ENCODE measurements at regions not wholly inside any gene's neighbourhood (a gene's known extent, or its start where the extent isn't known, plus 50 kb on each side); places are given as distances from the start of the nearest gene placed in this dataset.
A peak's percentile ranks its signal among the peaks of the same experiment; 100 is the strongest.
"Not testable (repeated sequence)": the region's sequence is repeated elsewhere in the genome, so short reads cannot be mapped to it uniquely, and the experiment has no call there.

DNA sequence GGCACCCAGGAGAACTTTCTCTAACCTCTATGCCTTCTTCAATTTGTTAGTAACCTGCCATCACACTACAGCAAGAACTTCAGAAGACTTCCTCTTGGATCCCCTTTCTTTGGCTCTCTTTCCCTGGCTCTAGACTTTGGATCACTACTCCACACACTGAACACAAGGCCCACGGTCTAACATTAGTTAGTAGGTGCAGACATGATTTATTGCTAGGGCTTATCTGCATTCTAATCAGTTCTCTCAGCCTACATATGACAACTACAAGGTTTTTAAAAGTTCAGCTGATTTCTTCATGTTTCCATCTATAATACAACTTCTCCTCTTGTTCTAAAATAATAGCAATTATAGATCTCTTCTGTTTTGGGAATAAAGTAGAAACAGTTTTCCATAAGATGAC, 209.1 kb upstream of the ANXA10 start:
- Histone ChIP-seq H3K9ac (ENCODE audit: low read length) (no peak overlapping the region), H3K4me1 (ENCODE audit: control insufficient read depth, insufficient read depth, low read length) (no peaks in the 10 kb centered on the region), H3K27ac (ENCODE audit: low read depth, low read length) (no peak overlapping the region), H3K9me3 (ENCODE audit: control insufficient read depth, insufficient read depth, low read depth, low read length) (peaks cover 10% of the 10 kb centered on the region), H3K36me3 (ENCODE audit: control insufficient read depth, insufficient read depth, low read length) (no peaks in the 10 kb centered on the region), H3K27me3 (ENCODE audit: control insufficient read depth, insufficient read depth, low read length) (no peaks in the 10 kb centered on the region), H3K4me3 (ENCODE audit: low read depth, low read length) (no peak overlapping the region)

DNA sequence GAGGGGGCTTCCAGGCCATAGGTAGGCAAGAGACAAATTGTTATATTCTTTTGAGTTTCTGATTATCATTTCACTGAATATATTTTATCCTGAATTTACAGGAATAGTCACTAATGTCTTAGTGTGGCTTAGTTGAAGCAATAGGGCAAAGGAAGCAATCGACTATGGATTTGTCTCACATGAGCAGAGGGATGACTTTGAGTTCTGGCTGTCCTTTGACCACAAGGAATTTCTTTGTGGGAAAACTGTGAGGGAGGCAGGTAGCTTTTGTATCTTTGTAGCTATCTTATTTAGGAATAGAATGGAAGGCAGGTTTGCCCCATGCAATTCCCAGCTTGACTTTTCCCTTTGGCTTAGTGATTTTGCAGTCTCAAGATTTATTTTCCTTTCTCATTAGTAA, 207.3 kb upstream of the ANXA10 start:
- no peaks in the 10 kb centered on the region for H3K36me3 ChIP-seq (ENCODE audit: control insufficient read depth, insufficient read depth, low read length)
- H3K4me1 ChIP-seq (ENCODE audit: control insufficient read depth, insufficient read depth, low read length), result no peaks in the 10 kb centered on the region
- no peak overlapping the region for H3K27ac ChIP-seq (ENCODE audit: low read depth, low read length)
- H3K27me3 ChIP-seq (ENCODE audit: control insufficient read depth, insufficient read depth, low read length), result no peaks in the 10 kb centered on the region
- H3K9ac ChIP-seq (ENCODE audit: low read length), result no peak overlapping the region
- H3K9me3 ChIP-seq (ENCODE audit: control insufficient read depth, insufficient read depth, low read depth, low read length), result peaks cover 10% of the 10 kb centered on the region
- H3K4me3 ChIP-seq (ENCODE audit: low read depth, low read length), result no peak overlapping the region

DNA sequence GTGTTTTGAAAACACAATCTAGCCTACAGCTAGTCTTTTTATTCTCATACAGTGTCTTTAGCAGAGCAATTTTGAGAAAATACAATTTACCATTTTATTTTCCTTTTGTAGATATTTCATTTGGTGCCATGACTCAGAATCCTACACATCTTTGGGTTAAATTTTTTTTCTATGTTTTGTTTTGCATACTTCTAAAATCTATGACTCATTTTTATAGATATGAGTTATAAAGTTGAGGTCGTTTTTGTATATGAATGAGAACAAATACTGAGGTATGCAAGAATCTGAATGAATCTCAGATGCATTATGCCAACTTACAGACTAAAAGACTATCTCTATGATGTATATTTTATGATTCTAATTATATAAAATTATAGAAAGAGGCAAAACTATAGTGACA, 206.5 kb upstream of the ANXA10 start:
- H3K9ac ChIP-seq (ENCODE audit: low read length), result no peak overlapping the region
- no peak overlapping the region for H3K4me3 ChIP-seq (ENCODE audit: low read depth, low read length)
- no peaks in the 10 kb centered on the region for H3K27me3 ChIP-seq (ENCODE audit: control insufficient read depth, insufficient read depth, low read length)
- peaks cover 10% of the 10 kb centered on the region for H3K9me3 ChIP-seq (ENCODE audit: control insufficient read depth, insufficient read depth, low read depth, low read length)
- no peaks in the 10 kb centered on the region for H3K4me1 ChIP-seq (ENCODE audit: control insufficient read depth, insufficient read depth, low read length)
- no peaks in the 10 kb centered on the region for H3K36me3 ChIP-seq (ENCODE audit: control insufficient read depth, insufficient read depth, low read length)
- no peak overlapping the region for H3K27ac ChIP-seq (ENCODE audit: low read depth, low read length)

DNA sequence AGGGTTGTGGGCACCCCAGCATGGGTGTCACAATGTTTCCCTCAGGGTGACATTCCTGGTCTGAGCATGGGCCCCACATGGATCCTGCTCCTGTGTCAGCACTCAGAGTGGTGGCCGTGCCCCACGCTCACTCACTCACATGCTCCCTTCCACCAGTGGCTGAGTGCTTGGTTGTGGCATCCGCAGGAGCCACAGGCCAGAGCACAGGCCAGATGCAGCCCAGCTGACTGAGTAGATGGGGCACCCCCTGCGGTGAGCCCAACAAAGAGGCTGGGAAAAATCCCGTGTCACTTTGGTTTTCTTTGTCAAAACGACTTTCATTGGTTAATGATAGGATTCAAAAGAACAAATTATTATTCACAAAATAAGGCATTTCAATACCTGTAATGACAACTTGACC, 204.6 kb upstream of the ANXA10 start:
- Histone ChIP-seq H3K36me3 (ENCODE audit: control insufficient read depth, insufficient read depth, low read length) (no peaks in the 10 kb centered on the region), H3K4me3 (ENCODE audit: low read depth, low read length) (no peak overlapping the region)

DNA sequence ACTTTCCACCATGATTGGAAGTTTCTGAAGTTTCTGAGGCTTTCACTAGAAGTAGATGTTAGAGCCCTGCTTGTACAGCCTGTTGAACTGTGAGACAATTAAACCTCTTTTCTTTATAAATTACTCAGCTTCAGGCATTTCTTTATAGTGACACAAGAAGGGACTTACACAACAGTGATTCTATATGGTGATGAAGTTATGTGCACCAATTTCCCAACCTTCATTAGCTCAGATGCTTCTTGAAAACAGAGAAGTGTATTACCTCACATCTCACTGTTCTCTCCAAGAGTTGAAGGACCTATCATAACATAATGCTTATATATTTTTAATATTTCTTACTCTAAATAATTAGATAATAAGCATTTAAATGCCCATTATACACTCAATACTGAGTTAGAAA, 202.1 kb upstream of the ANXA10 start:
- Histone ChIP-seq H3K27me3 (ENCODE audit: control insufficient read depth, insufficient read depth, low read length) (no peaks in the 10 kb centered on the region), H3K9ac (ENCODE audit: low read length) (no peak overlapping the region), H3K4me1 (ENCODE audit: control insufficient read depth, insufficient read depth, low read length) (no peaks in the 10 kb centered on the region), H3K36me3 (ENCODE audit: control insufficient read depth, insufficient read depth, low read length) (no peaks in the 10 kb centered on the region), H3K9me3 (ENCODE audit: control insufficient read depth, insufficient read depth, low read depth, low read length) (peaks cover 10% of the 10 kb centered on the region), H3K4me3 (ENCODE audit: low read depth, low read length) (no peak overlapping the region), H3K27ac (ENCODE audit: low read depth, low read length) (no peak overlapping the region)

More for the DNA sequence above, 204.6 kb upstream of the ANXA10 start:
- Histone ChIP-seq H3K9ac (ENCODE audit: low read length) (no peak overlapping the region), H3K27me3 (ENCODE audit: control insufficient read depth, insufficient read depth, low read length) (no peaks in the 10 kb centered on the region), H3K27ac (ENCODE audit: low read depth, low read length) (no peak overlapping the region), H3K4me1 (ENCODE audit: control insufficient read depth, insufficient read depth, low read length) (no peaks in the 10 kb centered on the region), H3K9me3 (ENCODE audit: control insufficient read depth, insufficient read depth, low read depth, low read length) (peaks cover 10% of the 10 kb centered on the region)

DNA sequence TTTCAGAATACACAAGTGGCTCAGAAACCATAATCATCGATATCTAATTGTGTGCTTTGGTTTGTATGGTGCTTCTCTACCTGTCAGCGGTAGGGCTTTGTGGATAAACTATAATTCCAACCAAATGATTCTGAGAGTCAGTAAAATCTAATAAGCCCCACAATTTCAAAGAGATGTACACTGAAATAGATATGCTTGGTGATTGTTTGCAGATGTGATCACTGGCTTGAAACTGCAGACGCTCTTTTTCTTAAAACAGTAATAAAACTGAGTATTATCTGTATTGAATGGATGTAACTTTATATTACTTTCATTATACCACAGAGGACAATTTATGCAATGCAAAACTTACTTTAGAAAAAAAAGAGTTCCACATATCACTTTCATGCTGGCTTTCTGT, 198.8 kb upstream of the ANXA10 start:
- no peak overlapping the region for H3K27ac ChIP-seq (ENCODE audit: low read depth, low read length)
- no peaks in the 10 kb centered on the region for H3K9me3 ChIP-seq (ENCODE audit: control insufficient read depth, insufficient read depth, low read depth, low read length)
- H3K27me3 ChIP-seq (ENCODE audit: control insufficient read depth, insufficient read depth, low read length), result no peaks in the 10 kb centered on the region
- no peak overlapping the region for H3K4me3 ChIP-seq (ENCODE audit: low read depth, low read length)
- H3K4me1 ChIP-seq (ENCODE audit: control insufficient read depth, insufficient read depth, low read length), result peaks cover 11% of the 10 kb centered on the region
- no peak overlapping the region for H3K9ac ChIP-seq (ENCODE audit: low read length)
- H3K36me3 ChIP-seq (ENCODE audit: control insufficient read depth, insufficient read depth, low read length), result no peaks in the 10 kb centered on the region

DNA sequence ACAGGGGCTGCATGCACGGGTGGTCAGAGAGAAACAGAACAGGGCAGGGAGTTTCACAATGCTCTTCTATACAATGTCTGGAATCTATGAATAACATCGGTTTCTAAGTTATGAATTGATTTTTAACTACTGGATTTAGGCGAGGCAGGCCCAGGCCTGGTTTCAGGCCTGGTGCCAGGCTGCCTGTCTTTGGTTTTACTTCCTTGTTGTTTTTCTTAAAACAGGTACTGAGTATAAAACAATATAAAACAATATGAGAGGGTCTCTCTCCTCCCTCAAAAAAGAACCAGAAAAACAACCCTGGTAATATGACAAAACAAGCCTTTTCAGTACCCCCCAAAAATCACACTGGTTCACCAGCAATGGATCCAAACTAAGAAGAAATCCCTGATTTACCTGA, 196.1 kb upstream of the ANXA10 start:
- H3K4me1 ChIP-seq (ENCODE audit: control insufficient read depth, insufficient read depth, low read length), result peaks cover 11% of the 10 kb centered on the region
- peak overlapping the region; percentile 86 for H3K27ac ChIP-seq (ENCODE audit: low read depth, low read length)
- not testable (repeated sequence) for H3K36me3 ChIP-seq (ENCODE audit: control insufficient read depth, insufficient read depth, low read length); H3K27me3 ChIP-seq (ENCODE audit: control insufficient read depth, insufficient read depth, low read length); H3K9ac ChIP-seq (ENCODE audit: low read length); H3K9me3 ChIP-seq (ENCODE audit: control insufficient read depth, insufficient read depth, low read depth, low read length); H3K4me3 ChIP-seq (ENCODE audit: low read depth, low read length)

DNA sequence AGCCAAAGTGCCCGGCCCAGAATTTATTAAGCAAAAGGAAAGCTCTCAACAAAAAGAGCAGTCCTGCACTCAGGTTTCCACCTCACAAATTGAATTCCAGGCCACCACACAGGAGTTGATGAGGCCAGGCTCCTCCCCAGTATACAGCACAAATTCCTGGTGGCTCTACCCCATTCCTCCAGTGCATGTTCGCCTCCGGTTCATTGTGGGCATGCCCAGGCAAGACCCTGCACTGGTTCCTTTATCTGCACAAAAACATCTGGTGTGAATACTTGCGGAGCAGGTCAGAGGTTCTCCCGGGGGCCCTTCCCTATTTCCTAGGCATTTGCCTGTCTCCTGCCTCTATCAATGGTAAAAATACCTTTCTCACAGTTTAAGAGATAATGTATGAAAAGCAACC, 195.2 kb upstream of the ANXA10 start:
- Histone ChIP-seq H3K9ac (ENCODE audit: low read length) (peak overlapping the region; percentile 33), H3K4me3 (ENCODE audit: low read depth, low read length) (no peak overlapping the region), H3K9me3 (ENCODE audit: control insufficient read depth, insufficient read depth, low read depth, low read length) (no peaks in the 10 kb centered on the region), H3K27ac (ENCODE audit: low read depth, low read length) (peak overlapping the region; percentile 86), H3K27me3 (ENCODE audit: control insufficient read depth, insufficient read depth, low read length) (no peaks in the 10 kb centered on the region), H3K4me1 (ENCODE audit: control insufficient read depth, insufficient read depth, low read length) (peaks cover 11% of the 10 kb centered on the region), H3K36me3 (ENCODE audit: control insufficient read depth, insufficient read depth, low read length) (no peaks in the 10 kb centered on the region)

DNA sequence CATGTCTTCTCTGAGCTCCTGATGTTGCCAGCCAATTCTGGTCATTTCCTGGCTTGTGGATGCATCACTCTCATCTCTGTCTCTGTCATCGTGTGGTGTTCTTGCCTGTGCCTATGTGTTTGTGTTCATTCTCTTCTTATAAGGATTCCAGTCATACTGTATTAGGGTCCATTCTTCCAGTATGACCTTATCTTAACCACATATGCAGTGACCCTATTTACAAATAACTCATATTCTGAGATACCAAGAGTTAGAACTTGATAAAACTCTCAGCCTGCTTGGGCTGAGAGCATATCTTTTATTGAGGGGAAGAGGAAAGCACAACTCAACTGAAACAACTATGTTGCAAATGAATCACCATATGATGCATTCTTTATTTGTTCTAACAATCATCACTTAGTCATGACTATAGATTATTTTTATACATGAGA, 189.0 kb upstream of the ANXA10 start:
- no peak overlapping the region for H3K27ac ChIP-seq (ENCODE audit: low read depth, low read length)
- no peaks in the 10 kb centered on the region for H3K27me3 ChIP-seq (ENCODE audit: control insufficient read depth, insufficient read depth, low read length)

DNA sequence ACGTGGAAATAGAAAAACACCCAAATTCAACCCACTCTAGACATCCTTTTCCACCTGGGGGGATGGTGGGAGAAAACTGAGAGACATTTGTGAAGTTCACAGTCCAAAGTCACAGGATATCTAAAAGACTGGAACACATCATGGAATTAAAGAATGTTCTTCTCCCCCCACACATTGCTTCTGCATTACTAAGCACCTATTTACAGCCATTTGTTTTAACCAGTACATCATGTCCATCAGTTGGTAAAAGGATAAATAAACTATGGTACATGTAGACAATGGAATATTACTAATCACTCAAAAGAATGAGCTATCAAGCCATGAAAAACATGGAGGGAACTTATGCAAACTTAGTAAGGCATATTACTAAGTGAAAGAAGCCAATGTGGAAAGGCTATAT, 185.5 kb upstream of the ANXA10 start:
- Histone ChIP-seq H3K4me3 (ENCODE audit: low read depth, low read length) (no peak overlapping the region), H3K9me3 (ENCODE audit: control insufficient read depth, insufficient read depth, low read depth, low read length) (peaks cover 6% of the 10 kb centered on the region; the same call in 1 of the 2 replicates), H3K36me3 (ENCODE audit: control insufficient read depth, insufficient read depth, low read length) (no peaks in the 10 kb centered on the region), H3K9ac (ENCODE audit: low read length) (no peak overlapping the region), H3K27me3 (ENCODE audit: control insufficient read depth, insufficient read depth, low read length) (no peaks in the 10 kb centered on the region), H3K27ac (ENCODE audit: low read depth, low read length) (no peak overlapping the region), H3K4me1 (ENCODE audit: control insufficient read depth, insufficient read depth, low read length) (peaks cover 5% of the 10 kb centered on the region; the same call in 1 of the 2 replicates)

More for the DNA sequence above, 189.0 kb upstream of the ANXA10 start:
- Histone ChIP-seq H3K4me3 (ENCODE audit: low read depth, low read length) (no peak overlapping the region), H3K9ac (ENCODE audit: low read length) (no peak overlapping the region), H3K9me3 (ENCODE audit: control insufficient read depth, insufficient read depth, low read depth, low read length) (peaks cover 6% of the 10 kb centered on the region; the same call in 1 of the 2 replicates), H3K36me3 (ENCODE audit: control insufficient read depth, insufficient read depth, low read length) (no peaks in the 10 kb centered on the region), H3K4me1 (ENCODE audit: control insufficient read depth, insufficient read depth, low read length) (peaks cover 3% of the 10 kb centered on the region; the same call in 1 of the 2 replicates)

DNA sequence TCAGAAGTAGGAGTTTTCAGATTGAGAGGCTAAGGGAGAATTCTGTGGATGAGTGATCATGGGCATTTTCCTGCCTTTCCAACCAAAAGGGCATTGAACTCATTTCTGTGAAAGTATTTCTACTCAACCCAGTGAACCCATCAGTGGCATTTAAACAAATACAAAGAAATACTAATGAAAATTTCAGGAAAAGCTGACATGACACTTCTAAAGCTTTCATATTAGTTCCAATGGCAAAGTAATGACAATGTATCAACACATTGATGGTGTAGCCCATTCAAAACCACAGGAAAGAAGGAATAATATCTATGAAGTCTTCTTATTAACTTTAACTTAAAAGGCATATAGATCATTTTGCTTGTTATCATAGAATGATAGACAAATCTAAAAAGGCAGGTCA, 183.5 kb upstream of the ANXA10 start:
- Histone ChIP-seq H3K4me3 (ENCODE audit: low read depth, low read length) (no peak overlapping the region), H3K27me3 (ENCODE audit: control insufficient read depth, insufficient read depth, low read length) (no peaks in the 10 kb centered on the region), H3K9ac (ENCODE audit: low read length) (no peak overlapping the region), H3K9me3 (ENCODE audit: control insufficient read depth, insufficient read depth, low read depth, low read length) (peaks cover 6% of the 10 kb centered on the region; the same call in 1 of the 2 replicates), H3K4me1 (ENCODE audit: control insufficient read depth, insufficient read depth, low read length) (peaks cover 5% of the 10 kb centered on the region; the same call in 1 of the 2 replicates), H3K36me3 (ENCODE audit: control insufficient read depth, insufficient read depth, low read length) (no peaks in the 10 kb centered on the region), H3K27ac (ENCODE audit: low read depth, low read length) (no peak overlapping the region)

DNA sequence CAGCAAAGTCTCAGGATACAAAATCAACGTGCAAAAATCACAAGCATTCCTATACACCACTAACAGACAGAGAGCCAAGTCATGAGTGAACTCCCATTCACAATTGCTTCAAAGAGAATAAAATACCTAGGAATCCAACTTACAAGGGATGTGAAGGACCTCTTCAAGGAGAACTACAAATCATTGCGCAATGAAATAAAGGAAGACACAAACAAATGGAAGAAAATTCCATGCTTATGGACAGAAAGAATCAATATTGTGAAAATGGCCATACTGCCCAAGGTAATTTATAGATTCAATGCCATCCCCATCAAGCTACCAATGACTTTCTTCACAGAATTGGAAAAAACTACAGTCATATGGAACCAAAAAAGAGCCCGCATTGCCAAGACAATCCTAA, 179.8 kb upstream of the ANXA10 start:
- not testable (repeated sequence) for H3K36me3 ChIP-seq (ENCODE audit: control insufficient read depth, insufficient read depth, low read length); H3K4me1 ChIP-seq (ENCODE audit: control insufficient read depth, insufficient read depth, low read length); H3K4me3 ChIP-seq (ENCODE audit: low read depth, low read length); H3K9me3 ChIP-seq (ENCODE audit: control insufficient read depth, insufficient read depth, low read depth, low read length); H3K27ac ChIP-seq (ENCODE audit: low read depth, low read length); H3K27me3 ChIP-seq (ENCODE audit: control insufficient read depth, insufficient read depth, low read length); H3K9ac ChIP-seq (ENCODE audit: low read length)

Measured in HUES6 (cell line).